ENCODE measurements at regions not wholly inside any gene's neighbourhood (a gene's known extent, or its start where the extent isn't known, plus 50 kb on each side); places are given as distances from the start of the nearest gene placed in this dataset.
A peak's percentile ranks its signal among the peaks of the same experiment; 100 is the strongest.

- DNase-seq (ENCODE audit: low spot score): no peak
Measured at GRCh38 chr9:105860516-105860915, 166.2 kb downstream of the TMEM38B start.

GRCh38 chr9:105861972-105862371, 167.6 kb downstream of the TMEM38B start:
- no peak for DNase-seq (ENCODE audit: low spot score)

GRCh38 chr9:105864248-105864898, 170.0 kb downstream of the TMEM38B start:
- no peak for DNase-seq (ENCODE audit: low spot score)

DNA sequence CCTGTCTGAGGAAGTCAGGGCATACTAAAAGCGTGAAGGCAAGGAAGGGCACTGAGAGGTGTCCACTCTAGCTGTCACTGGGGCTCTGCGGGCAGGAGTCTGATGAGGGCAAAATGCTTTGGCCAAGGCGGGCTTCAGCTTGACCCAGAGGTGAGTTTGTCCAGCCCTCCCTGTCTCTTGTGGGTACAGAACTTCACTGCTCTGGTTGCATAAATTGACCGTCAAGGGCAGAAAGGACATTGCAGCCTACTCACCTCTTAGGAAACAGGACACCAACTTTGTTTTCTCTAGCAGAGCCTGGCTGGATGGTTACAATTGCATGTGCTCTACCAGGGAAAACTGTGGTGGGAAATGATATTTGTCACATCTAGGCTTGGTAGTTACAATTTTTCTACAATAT, 170.9 kb downstream of the TMEM38B start:
- DNase-seq (ENCODE audit: low spot score): no peak

DNA sequence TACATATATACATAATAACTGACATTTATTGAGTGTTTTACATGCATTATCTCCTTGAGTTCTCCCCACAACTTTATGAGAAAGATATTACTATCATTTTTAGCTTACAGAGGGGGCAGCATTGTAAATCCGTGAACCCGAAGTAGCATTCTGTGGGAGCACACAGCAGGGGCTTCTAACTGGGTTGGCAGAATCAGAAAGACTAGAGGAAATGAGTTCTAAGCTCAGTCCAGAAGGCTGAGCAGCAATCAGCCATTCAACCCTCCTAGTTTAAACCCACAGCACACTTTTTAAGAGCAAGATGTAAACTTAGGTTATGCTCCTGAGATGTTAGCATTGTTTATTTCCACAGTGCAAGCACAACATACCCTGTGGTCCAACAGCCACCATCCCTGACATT, 177.2 kb downstream of the TMEM38B start:
- no peak for DNase-seq (ENCODE audit: low spot score)

- DNase-seq (ENCODE audit: low spot score): no peak
Measured at GRCh38 chr9:105873801-105874200, 179.5 kb downstream of the TMEM38B start.

DNA sequence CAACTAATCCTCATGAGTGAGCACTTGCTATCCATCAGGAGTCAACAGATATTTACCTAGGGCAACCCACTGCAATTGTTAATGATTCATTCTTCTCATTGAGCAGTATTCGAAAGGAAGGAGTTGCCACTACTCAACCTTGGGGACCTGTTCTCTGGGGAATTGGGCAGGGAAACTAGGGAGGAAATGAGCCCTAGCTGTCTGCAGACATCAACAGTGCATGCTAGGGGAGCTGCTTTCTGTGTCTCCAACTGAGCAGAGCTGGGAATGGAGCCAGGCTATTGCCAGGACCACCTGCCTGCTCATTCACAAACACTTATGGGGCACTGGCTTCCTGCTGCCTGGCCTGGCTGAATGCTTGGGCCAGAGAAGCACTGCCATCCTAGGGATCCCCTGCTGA, 183.4 kb downstream of the TMEM38B start:
- no peak for DNase-seq (ENCODE audit: low spot score)

DNA sequence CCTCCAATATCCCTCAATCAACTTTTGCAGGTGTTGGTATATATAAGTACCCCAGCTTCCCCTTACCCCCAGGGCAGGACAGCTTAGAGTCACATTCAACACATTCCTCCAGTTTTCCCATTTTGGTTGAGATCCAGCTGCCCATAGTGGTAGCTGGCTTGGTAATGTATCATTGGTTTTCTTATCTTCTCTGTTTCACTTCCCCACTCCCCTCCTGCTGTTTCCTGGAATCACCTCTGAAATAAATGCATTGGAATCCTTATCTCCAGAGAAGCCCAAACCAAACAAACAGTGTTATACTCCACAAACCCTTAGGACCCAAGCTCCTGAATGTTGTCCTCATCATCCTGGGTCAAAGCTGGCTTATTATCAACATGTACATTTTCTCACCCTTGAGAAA, 184.8 kb downstream of the TMEM38B start:
- no peak for DNase-seq (ENCODE audit: low spot score)

DNA sequence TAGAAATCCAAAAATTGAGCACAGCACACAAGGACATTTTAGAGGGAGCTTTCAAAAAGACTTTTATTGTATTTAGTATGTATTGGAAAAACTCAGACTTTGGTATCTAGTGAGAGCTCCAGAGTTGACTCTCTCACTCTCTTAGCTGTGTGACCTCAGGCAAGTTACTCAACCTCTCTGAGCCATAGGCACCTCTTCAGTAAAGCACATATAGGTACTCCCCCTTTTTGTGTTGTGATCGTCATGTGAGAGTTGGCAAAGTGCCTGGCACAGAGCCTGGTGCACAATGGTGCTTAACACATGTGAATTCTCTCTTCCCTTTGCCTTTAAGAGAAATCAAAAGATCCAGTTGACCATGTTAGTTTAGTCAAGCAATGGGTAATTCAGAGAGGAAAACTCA, 186.2 kb downstream of the TMEM38B start:
- DNase-seq (ENCODE audit: low spot score): no peak

- DNase-seq (ENCODE audit: low spot score): no peak
Measured at GRCh38 chr9:105881021-105881420, 186.7 kb downstream of the TMEM38B start.

GRCh38 chr9:105881654-105882349, 187.5 kb downstream of the TMEM38B start:
- peak; percentile 47 for DNase-seq (ENCODE audit: low spot score)

- DNase-seq (ENCODE audit: low spot score): no peak
Measured at GRCh38 chr9:105883847-105884246, 189.5 kb downstream of the TMEM38B start.

DNA sequence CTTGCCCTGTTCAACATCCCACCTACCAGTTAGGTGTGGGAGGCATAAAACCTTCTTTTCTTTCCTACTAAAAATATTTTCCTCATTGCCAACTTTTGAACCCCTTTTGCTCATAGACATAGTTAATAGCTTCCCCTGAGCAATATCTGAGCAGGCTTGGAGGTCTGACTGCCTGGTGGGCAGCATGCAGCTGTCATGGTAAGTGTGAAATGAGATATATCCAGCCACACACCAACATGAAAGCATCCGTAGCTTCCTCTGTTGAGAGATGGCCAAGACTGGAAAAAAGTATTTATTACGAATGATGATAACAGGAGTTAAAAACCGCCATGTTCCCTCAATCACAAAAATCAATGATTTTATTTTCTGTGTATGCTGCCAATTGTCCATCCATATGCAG, 190.1 kb downstream of the TMEM38B start:
- no peak for DNase-seq (ENCODE audit: low spot score)

DNA sequence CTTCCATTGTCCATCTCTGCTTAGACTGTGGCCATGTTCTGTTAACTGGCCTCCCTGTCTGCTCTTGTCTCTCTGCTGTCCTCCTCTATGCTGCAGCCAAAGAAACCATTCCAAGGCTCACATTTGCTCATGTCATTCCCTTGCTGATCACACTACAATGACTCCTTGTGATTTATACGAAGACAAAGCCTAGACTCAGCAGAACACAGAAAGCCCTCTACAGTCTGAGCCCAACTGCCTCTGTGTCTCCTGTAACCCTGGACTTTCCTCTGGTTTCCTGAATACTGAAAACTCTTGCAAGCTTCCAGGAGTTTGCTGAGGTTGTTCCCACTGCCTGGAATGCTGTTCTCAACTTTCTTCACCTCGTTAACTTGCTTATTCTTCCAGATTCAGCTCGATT, 191.8 kb downstream of the TMEM38B start:
- DNase-seq (ENCODE audit: low spot score): no peak

GRCh38 chr9:105887679-105888078, 193.3 kb downstream of the TMEM38B start:
- no peak for DNase-seq (ENCODE audit: low spot score)

GRCh38 chr9:105890046-105890822, 195.9 kb downstream of the TMEM38B start:
- no peak for DNase-seq (ENCODE audit: low spot score)

- DNase-seq (ENCODE audit: low spot score): no peak
Measured at GRCh38 chr9:105900123-105900522, 205.8 kb downstream of the TMEM38B start.

DNA sequence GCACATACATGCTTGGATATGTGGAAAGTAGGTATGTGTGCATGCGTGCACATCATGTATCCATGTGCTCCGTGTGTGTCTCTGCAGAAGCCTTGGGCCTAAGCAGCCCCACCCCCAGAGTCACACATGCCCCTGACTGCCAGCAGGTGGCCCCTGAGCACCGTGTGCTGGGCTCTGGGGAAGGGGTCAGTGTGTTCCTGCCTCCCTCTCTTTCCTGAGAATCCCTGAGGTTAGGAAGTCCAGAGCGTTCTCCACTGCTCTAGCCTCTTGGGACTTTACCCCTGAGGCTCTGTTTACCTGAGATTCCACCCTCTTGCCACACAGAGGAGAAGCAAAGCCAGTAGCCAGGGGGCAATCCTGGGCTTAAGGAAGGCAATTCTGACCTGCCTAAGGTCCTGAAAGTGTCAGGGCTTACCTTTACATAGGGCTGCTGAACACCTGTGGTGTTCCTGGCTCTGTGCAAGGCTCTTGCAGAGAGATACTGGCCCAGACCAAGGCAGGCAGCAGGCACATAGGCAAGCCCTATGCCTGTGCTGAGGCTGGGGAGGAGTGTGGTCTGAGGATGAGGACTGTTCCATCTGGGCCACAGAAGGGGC, 207.3 kb downstream of the TMEM38B start:
- DNase-seq (ENCODE audit: low spot score): no peak

DNA sequence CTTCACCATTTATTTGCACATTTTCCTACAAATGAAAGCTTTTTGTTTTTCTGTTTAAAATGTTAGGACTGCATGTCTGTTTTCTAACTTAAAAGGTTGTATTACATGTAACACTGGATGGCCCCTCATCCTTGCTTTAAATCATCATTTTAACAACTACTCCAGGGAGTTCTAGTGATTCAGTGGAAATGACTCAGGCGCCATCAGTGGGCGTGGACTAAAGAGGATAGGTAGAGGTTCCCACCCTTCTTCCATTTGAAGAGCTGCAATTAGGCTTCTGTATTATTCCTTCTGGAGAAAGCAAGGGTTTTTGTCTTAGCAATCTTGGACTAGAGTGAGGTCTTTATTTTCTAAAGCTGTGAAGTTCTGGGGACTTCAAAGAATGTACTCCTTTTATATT, 213.7 kb downstream of the TMEM38B start:
- DNase-seq (ENCODE audit: low spot score): no peak

DNA sequence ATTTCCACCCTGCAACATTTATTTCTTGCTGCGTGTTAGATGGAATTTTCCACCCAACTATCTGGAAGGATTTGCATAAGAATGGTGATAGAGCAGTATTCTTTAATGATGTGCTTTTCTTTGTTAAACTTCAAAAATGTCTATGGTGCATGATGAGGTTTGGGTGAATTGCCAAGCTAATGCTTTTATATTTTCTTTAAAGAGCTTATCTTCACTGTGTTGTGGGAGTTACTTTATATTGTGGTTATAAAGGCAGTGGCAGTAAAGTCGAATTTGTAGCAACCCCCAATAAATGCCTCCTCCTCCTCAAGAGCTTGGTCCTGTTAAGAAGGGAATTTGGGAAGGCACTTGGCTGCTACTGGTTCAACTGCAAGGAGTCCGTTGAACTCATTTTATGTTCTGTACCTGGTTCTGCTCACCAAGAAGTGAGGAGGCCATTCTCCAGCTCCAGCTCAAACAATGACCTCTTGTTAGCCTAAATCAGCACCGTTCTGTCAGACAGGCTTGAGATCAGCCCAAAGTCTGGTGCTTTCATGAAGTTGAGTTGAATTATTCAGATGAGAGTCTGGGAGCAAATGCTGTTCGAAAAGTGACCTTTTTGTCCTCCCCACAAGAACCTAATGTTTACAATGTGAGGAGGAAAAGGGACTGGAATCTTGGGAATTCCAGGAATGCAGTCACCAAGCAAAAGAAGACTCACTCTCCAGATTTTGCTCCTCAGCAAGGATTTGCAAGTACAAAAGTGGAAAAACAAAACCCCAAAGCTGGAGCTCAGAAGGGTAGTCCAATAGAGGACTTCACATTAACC, 217.0 kb downstream of the TMEM38B start:
- no peak for DNase-seq (ENCODE audit: low spot score)

DNA sequence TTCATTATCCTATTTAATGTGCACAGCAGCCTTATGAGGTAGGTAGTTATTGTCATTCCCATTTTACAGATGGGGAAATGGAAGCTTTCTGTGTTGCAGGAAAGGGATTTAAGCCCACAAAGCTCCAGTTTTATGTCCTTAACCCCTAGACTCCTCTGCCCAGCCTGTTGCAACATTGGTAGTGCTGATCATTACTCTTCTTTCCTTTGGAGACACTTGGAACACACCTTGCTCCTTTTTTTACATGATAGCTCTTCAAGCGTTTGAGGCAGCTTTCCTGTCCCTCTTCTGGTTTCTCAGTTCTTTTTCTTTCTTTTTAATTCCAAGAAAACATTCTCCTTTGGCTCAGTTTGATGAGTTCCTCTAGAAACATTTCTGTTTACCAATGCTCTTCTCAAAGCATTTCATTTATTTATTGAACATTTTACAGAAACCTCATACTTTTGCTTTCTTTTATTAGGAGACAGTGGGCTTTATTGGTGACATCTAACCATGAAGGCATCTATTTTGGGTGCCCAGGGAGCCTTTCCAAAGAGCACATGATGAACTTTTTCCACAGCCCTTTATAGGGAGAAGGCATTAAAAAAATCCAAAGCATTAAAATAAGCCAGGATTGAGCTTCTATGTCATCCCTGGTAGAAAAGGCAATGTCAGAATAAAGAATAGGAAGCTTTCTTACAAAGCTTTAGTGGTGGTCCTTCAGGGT, 218.0 kb downstream of the TMEM38B start:
- no peak for DNase-seq (ENCODE audit: low spot score)
